Tibial nerve (tissue), 3 donors: ENCODE measurements at regions not wholly inside any gene's neighbourhood (a gene's known extent, or its start where the extent isn't known, plus 50 kb on each side); places are given as distances from the start of the nearest gene placed in this dataset.

ENCODE experiments used
- CTCF ChIP-seq, 5 experiments: fragments of 200-600 bp in 3 of 5; fragments of 450-650 bp in 2 of 5; sonication (generic) in 3 of 5; IDR thresholded peaks; one replicate each; pipeline ENCODE4 v1.5.1; 2016 to 2019; ENCODE audit warnings: antibody characterized with exemption in 5 of 5, mild to moderate bottlenecking in 3 of 5, moderate library complexity in 2 of 5
- POLR2A ChIP-seq, 2 donors: fragments of 450-650 bp; IDR thresholded peaks; one replicate each; pipeline ENCODE4 v1.6.1; 2017; ENCODE audit warnings: antibody characterized with exemption in 2 of 2, mild to moderate bottlenecking in 2 of 2, moderate library complexity in 2 of 2

DNA sequence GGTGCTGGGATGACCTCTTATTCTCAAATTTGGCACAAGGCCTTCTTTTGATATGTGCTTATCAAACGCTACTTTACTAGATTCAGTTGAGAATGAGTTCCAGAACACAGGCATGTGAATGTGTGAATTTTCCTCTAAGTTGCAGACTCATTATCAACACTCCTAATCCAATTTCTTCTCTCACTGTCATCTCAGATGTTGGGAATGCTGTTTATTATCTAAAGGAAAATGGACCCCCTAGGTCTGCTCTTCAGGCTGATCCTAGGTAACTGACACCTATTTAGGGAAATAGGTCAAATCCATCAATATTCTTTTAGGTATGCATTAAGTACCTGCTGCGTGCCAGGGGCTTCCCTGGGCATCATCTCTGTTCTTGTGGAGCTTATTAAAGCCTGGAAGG, 215.0 kb upstream of the NOX3 start:
- TF ChIP-seq CTCF (IDR thresholded peaks at IDR 0.05) (no peak), POLR2A (IDR thresholded peaks at IDR 0.05) (no peak)
